ENCODE measurements at regions not wholly inside any gene's neighbourhood (a gene's known extent, or its start where the extent isn't known, plus 50 kb on each side); places are given as distances from the start of the nearest gene placed in this dataset.

DNA sequence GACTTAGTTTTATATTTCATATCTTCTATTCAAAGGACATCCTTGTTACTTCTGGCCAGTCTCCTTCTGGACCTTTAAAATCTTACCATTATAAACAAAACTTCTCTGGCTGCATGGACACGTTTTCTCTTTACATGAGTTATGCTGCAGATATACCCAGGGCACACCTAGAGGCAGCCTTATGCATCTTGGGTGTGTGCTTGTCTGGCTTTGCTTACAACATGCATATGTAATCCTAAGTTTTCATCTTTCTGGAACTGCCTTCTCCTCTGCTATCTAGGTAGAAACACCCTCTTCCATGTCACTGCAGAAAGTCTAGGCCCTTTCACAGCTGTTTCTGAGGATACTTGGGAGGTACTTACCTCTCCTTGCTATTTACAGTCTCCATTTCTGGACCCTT is 185.8 kb upstream of the RAG2 start:
- ChIA-PET RAD21 (ENCODE audit: low non-redundant PET in 1 of 2, low total read pairs in 2 of 2, uncharacterized antibody in 2 of 2, unreplicated experiment in 2 of 2) (no interaction called here), POLR2A (no interaction called here), CTCF (no interaction called here)
- TF ChIP-seq REST (IDR thresholded peaks at IDR 0.05; ENCODE audit: low read depth) (no peak), YY1 (IDR thresholded peaks at IDR 0.05; ENCODE audit: extremely low read depth, insufficient replicate concordance, low read depth, low read length) (no peak), RAD21 (IDR thresholded peaks at IDR 0.05; ENCODE audit: low read depth) (no peak), POLR2A (IDR thresholded peaks at IDR 0.05; ENCODE audit: borderline replicate concordance, extremely low read depth, insufficient read depth, insufficient read length) (no peak)
- ATAC-seq (no peak), DNase-seq (ENCODE audit: low read depth, low spot score) (no peak)
- Histone ChIP-seq H3K36me3 (ENCODE audit: control insufficient read depth in 1 of 2, insufficient read depth in 2 of 2, low read length in 2 of 2) (no peaks in the 10 kb centered on the region), H2AFZ (ENCODE audit: low read depth, low read length, poor library complexity, severe bottlenecking) (no peak overlapping the region), H4K20me1 (ENCODE audit: insufficient read depth) (no peaks in the 10 kb centered on the region), H3K4me1 (ENCODE audit: control insufficient read depth in 1 of 2, insufficient read depth in 2 of 2, low read length in 2 of 2) (no peaks in the 10 kb centered on the region), H3K9ac (ENCODE audit: low read length) (no peak overlapping the region), H3K27me3 (ENCODE audit: insufficient read depth, low read length) (no peaks in the 10 kb centered on the region), H3K9me2 (ENCODE audit: insufficient read depth) (no peaks in the 10 kb centered on the region), H3K4me3 (replicated peaks in 1 of 2; ENCODE audit: low read depth in 1 of 2, low read length in 2 of 2) (no peak overlapping the region), H3K4me2 (ENCODE audit: low read length) (no peak overlapping the region), H3K27ac (ENCODE audit: low read depth, low read length) (no peak overlapping the region), H3K79me2 (ENCODE audit: insufficient read depth, low read length) (no peaks in the 10 kb centered on the region), H3K9me3 (ENCODE audit: control insufficient read depth in 1 of 2, insufficient read depth in 1 of 2, low read depth in 1 of 2, low read length in 2 of 2) (no peaks in the 10 kb centered on the region)
- BruUV-seq (replicated peaks) = no TSS peak
- intact Hi-C loops (cut with micrococcal nuclease) = no loop called here

DNA sequence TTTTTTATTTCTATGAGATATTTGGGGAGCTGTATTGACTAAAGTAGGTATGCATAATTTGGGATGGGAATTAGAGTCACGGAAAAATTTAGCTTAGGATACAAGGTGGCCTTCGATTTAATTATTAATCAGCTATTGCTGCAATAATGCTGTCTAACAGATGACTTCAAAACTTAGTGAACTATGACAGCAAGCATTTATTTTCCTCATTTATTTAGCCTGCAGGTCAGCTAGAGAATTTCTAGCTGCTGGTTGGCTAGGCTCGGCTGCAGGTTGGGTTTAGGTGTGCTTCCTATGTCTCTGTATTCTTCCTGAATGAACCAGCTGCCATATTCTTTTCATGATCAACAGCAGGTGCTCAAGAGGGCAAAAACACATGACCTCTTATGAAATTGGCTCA is 181.8 kb upstream of the RAG2 start:
- no TSS peak for BruUV-seq (replicated peaks)
- Histone ChIP-seq H3K4me2 (ENCODE audit: low read length) (no peak overlapping the region), H3K9ac (ENCODE audit: low read length) (no peak overlapping the region), H4K20me1 (ENCODE audit: insufficient read depth) (no peaks in the 10 kb centered on the region), H2AFZ (ENCODE audit: low read depth, low read length, poor library complexity, severe bottlenecking) (no peak overlapping the region), H3K4me3 (replicated peaks in 1 of 2; ENCODE audit: low read depth in 1 of 2, low read length in 2 of 2) (no peak overlapping the region), H3K36me3 (ENCODE audit: control insufficient read depth in 1 of 2, insufficient read depth in 2 of 2, low read length in 2 of 2) (no peaks in the 10 kb centered on the region), H3K4me1 (ENCODE audit: control insufficient read depth in 1 of 2, insufficient read depth in 2 of 2, low read length in 2 of 2) (no peaks in the 10 kb centered on the region), H3K27me3 (ENCODE audit: insufficient read depth, low read length) (no peaks in the 10 kb centered on the region; the same call in 1 of the 2 replicates), H3K79me2 (ENCODE audit: insufficient read depth, low read length) (no peaks in the 10 kb centered on the region), H3K9me3 (ENCODE audit: control insufficient read depth in 1 of 2, insufficient read depth in 1 of 2, low read depth in 1 of 2, low read length in 2 of 2) (no peaks in the 10 kb centered on the region), H3K27ac (ENCODE audit: low read depth, low read length) (no peak overlapping the region), H3K9me2 (ENCODE audit: insufficient read depth) (no peaks in the 10 kb centered on the region)
- ChIA-PET RAD21 (ENCODE audit: low non-redundant PET in 1 of 2, low total read pairs in 2 of 2, uncharacterized antibody in 2 of 2, unreplicated experiment in 2 of 2) (no interaction called here), POLR2A (no interaction called here), CTCF (no interaction called here)
- no peak for ATAC-seq
- intact Hi-C loops (cut with micrococcal nuclease) = no loop called here
- no peak for DNase-seq (ENCODE audit: low read depth, low spot score)
- no peak for TF ChIP-seq ZNF274 (IDR thresholded peaks at IDR 0.05; ENCODE audit: low read depth, low read length)
- no peak for TF ChIP-seq FOSL1 (IDR thresholded peaks at IDR 0.05; ENCODE audit: low read depth)
- no peak for TF ChIP-seq JUND (IDR thresholded peaks at IDR 0.05)
- TF ChIP-seq, protein P1, sequence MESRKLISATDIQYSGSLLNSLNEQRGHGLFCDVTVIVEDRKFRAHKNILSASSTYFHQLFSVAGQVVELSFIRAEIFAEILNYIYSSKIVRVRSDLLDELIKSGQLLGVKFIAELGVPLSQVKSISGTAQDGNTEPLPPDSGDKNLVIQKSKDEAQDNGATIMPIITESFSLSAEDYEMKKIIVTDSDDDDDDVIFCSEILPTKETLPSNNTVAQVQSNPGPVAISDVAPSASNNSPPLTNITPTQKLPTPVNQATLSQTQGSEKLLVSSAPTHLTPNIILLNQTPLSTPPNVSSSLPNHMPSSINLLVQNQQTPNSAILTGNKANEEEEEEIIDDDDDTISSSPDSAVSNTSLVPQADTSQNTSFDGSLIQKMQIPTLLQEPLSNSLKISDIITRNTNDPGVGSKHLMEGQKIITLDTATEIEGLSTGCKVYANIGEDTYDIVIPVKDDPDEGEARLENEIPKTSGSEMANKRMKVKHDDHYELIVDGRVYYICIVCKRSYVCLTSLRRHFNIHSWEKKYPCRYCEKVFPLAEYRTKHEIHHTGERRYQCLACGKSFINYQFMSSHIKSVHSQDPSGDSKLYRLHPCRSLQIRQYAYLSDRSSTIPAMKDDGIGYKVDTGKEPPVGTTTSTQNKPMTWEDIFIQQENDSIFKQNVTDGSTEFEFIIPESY (IDR thresholded peaks at IDR 0.05; ENCODE audit: extremely low read depth, insufficient replicate concordance, low read length) = no peak
- no peak for TF ChIP-seq EZH2phosphoT487 (IDR thresholded peaks at IDR 0.05; ENCODE audit: borderline replicate concordance)
- no peak for TF ChIP-seq ZFX (IDR thresholded peaks at IDR 0.05)
- TF ChIP-seq TCF7L2 (IDR thresholded peaks at IDR 0.05; ENCODE audit: borderline replicate concordance, extremely low read depth, insufficient read depth, insufficient read length) = no peak
- TF ChIP-seq EGR1 (IDR thresholded peaks at IDR 0.05; ENCODE audit: low read depth) = no peak
- no peak for TF ChIP-seq REST (IDR thresholded peaks at IDR 0.05; ENCODE audit: low read depth)
